Nucleus accumbens (tissue), 56 donors: ENCODE measurements at regions not wholly inside any gene's neighbourhood (a gene's known extent, or its start where the extent isn't known, plus 50 kb on each side); places are given as distances from the start of the nearest gene placed in this dataset.

Experiments used
- DNase-seq, 56 donors: peaks; one replicate each; lab custom pipeline; 2025; lab: John Stamatoyannopoulos, UW

GRCh38 chr10:2150288-2150687 is 413.0 kb upstream of the ADARB2 start:
- no peak for DNase-seq

GRCh38 chr10:2145926-2146478 is 408.7 kb upstream of the ADARB2 start:
- no peak for DNase-seq

- DNase-seq = no peak
Observed at GRCh38 chr10:2145491-2145890, 408.2 kb upstream of the ADARB2 start.

GRCh38 chr10:2144584-2144983 is 407.3 kb upstream of the ADARB2 start:
- no peak for DNase-seq

GRCh38 chr10:2143213-2143835 is 406.0 kb upstream of the ADARB2 start:
- no peak for DNase-seq

GRCh38 chr10:2139746-2140145 is 402.4 kb upstream of the ADARB2 start:
- DNase-seq = no peak

- DNase-seq = peak in 1 of 56 donors; percentile 6
Observed at GRCh38 chr10:2137549-2138174, 400.3 kb upstream of the ADARB2 start.

- no peak for DNase-seq
Observed at GRCh38 chr10:2130705-2131305, 393.5 kb upstream of the ADARB2 start.

GRCh38 chr10:2128991-2129390 is 391.7 kb upstream of the ADARB2 start:
- no peak for DNase-seq

GRCh38 chr10:2124135-2124534 is 386.8 kb upstream of the ADARB2 start:
- DNase-seq = no peak

GRCh38 chr10:2122431-2123124 is 385.3 kb upstream of the ADARB2 start:
- DNase-seq = peak in 4 of 56 donors; percentile 3 to 13 (median 8)

- peak in 6 of 56 donors; percentile 3 to 17 (median 10) for DNase-seq
Observed at GRCh38 chr10:2121929-2122328, 384.6 kb upstream of the ADARB2 start.

GRCh38 chr10:2121315-2121714 is 384.0 kb upstream of the ADARB2 start:
- DNase-seq = no peak

GRCh38 chr10:2120746-2121145 is 383.4 kb upstream of the ADARB2 start:
- peak in 1 of 56 donors; percentile 19 for DNase-seq

- DNase-seq = no peak
Observed at GRCh38 chr10:2119316-2119715, 382.0 kb upstream of the ADARB2 start.

GRCh38 chr10:2118201-2118600 is 380.9 kb upstream of the ADARB2 start:
- no peak for DNase-seq

GRCh38 chr10:2117641-2118040 is 380.3 kb upstream of the ADARB2 start:
- no peak for DNase-seq

- DNase-seq = no peak
Observed at GRCh38 chr10:2111965-2112364, 374.6 kb upstream of the ADARB2 start.

GRCh38 chr10:2108496-2108895 is 371.2 kb upstream of the ADARB2 start:
- no peak for DNase-seq

GRCh38 chr10:2106641-2107040 is 369.3 kb upstream of the ADARB2 start:
- no peak for DNase-seq

- no peak for DNase-seq
Observed at GRCh38 chr10:2099321-2099720, 362.0 kb upstream of the ADARB2 start.
